ENCODE measurements at regions not wholly inside any gene's neighbourhood (a gene's known extent, or its start where the extent isn't known, plus 50 kb on each side); places are given as distances from the start of the nearest gene placed in this dataset.

GRCh38 chr2:184472481-184472880, 125.8 kb upstream of the ZNF804A start:
- TF ChIP-seq EP300 (IDR thresholded peaks at IDR 0.05) (no peak), CTCF (IDR thresholded peaks at IDR 0.05) (no peak), POLR2AphosphoS5 (IDR thresholded peaks at IDR 0.05) (no peak), POLR2A (IDR thresholded peaks at IDR 0.05) (no peak)
- Histone ChIP-seq H3K27me3 (no peaks in the 10 kb centered on the region), H3K36me3 (no peaks in the 10 kb centered on the region), H3K9me3 (no peaks in the 10 kb centered on the region), H3K27ac (no peak overlapping the region), H3K4me3 (no peak overlapping the region), H3K4me1 (no peaks in the 10 kb centered on the region)
- no peak for DNase-seq
- intact Hi-C loops (cut with DNase I; ENCODE audit: low total_unique reads) = no loop called here
- WGBS, 5 donors = 83 to 93% (median 86%) methylated on average over 1 of the region's 1 CpG

GRCh38 chr2:184481865-184482264, 116.5 kb upstream of the ZNF804A start:
- Histone ChIP-seq H3K27ac (no peak overlapping the region), H3K4me3 (no peak overlapping the region), H3K36me3 (no peaks in the 10 kb centered on the region), H3K9me3 (no peaks in the 10 kb centered on the region), H3K4me1 (no peaks in the 10 kb centered on the region), H3K27me3 (no peaks in the 10 kb centered on the region)
- intact Hi-C loops (cut with DNase I; ENCODE audit: low total_unique reads) = no loop called here
- no peak for DNase-seq
- WGBS, 5 donors = 18 to 43% (median 26%) methylated on average over 1 of the region's 1 CpG
- TF ChIP-seq POLR2AphosphoS5 (IDR thresholded peaks at IDR 0.05) (no peak), POLR2A (IDR thresholded peaks at IDR 0.05) (no peak), EP300 (IDR thresholded peaks at IDR 0.05) (no peak), CTCF (IDR thresholded peaks at IDR 0.05) (no peak)

GRCh38 chr2:184498936-184499335, 99.4 kb upstream of the ZNF804A start:
- no peaks in the 10 kb centered on the region for H3K4me1 ChIP-seq
- no peaks in the 10 kb centered on the region for H3K27me3 ChIP-seq
- no peak overlapping the region for H3K27ac ChIP-seq
- intact Hi-C loops (cut with DNase I; ENCODE audit: low total_unique reads) = no loop called here
- no peak overlapping the region for H3K4me3 ChIP-seq
- H3K9me3 ChIP-seq = no peaks in the 10 kb centered on the region
- TF ChIP-seq EP300 (IDR thresholded peaks at IDR 0.05) (no peak), POLR2AphosphoS5 (IDR thresholded peaks at IDR 0.05) (no peak), POLR2A (IDR thresholded peaks at IDR 0.05) (no peak), CTCF (IDR thresholded peaks at IDR 0.05) (no peak)
- DNase-seq = no peak
- 56 to 75% (median 64%) methylated on average over 2 of the region's 2 CpGs for WGBS, 5 donors
- H3K36me3 ChIP-seq = no peaks in the 10 kb centered on the region

- H3K27ac ChIP-seq = no peak overlapping the region
- no peaks in the 10 kb centered on the region for H3K4me1 ChIP-seq
These were observed 94.1 kb upstream of the ZNF804A start for GRCh38 chr2:184504252-184504651.

GRCh38 chr2:184507254-184507653, 91.1 kb upstream of the ZNF804A start:
- WGBS, 5 donors = 77 to 86% (median 82%) methylated on average over 5 of the region's 5 CpGs
- intact Hi-C loops (cut with DNase I; ENCODE audit: low total_unique reads) = no loop called here
- peaks cover 0 to 6% (median 0%) of the 10 kb centered on the region in 4 donors for H3K9me3 ChIP-seq
- no peak for DNase-seq
- H3K4me3 ChIP-seq = no peak overlapping the region
- no peaks in the 10 kb centered on the region for H3K4me1 ChIP-seq
- H3K27ac ChIP-seq = no peak overlapping the region
- H3K36me3 ChIP-seq = no peaks in the 10 kb centered on the region
- TF ChIP-seq POLR2A (IDR thresholded peaks at IDR 0.05) = no peak
- TF ChIP-seq POLR2AphosphoS5 (IDR thresholded peaks at IDR 0.05) = no peak
- TF ChIP-seq CTCF (IDR thresholded peaks at IDR 0.05) = no peak
- no peak for TF ChIP-seq EP300 (IDR thresholded peaks at IDR 0.05)
- H3K27me3 ChIP-seq = no peaks in the 10 kb centered on the region

More at GRCh38 chr2:184504252-184504651, 94.1 kb upstream of the ZNF804A start:
- Histone ChIP-seq H3K36me3 (no peaks in the 10 kb centered on the region), H3K9me3 (no peaks in the 10 kb centered on the region), H3K27me3 (no peaks in the 10 kb centered on the region), H3K4me3 (no peak overlapping the region)
- no peak for DNase-seq
- intact Hi-C loops (cut with DNase I; ENCODE audit: low total_unique reads) = no loop called here
- no peak for TF ChIP-seq EP300 (IDR thresholded peaks at IDR 0.05)
